DOHH2 (cell line): ENCODE measurements at regions not wholly inside any gene's neighbourhood (a gene's known extent, or its start where the extent isn't known, plus 50 kb on each side); places are given as distances from the start of the nearest gene placed in this dataset.

Experiments
- CTCF ChIP-seq: fragments of 200-600 bp; sonication (generic); IDR thresholded peaks from one replicate; pipeline ENCODE4 v1.5.1; 2014; ENCODE audit warnings: antibody characterized with exemption, mild to moderate bottlenecking, low read depth, low read length; ENCODE audit not compliant: poor library complexity, severe bottlenecking
- EZH2phosphoT487 ChIP-seq: fragments of 200-600 bp; sonication (generic); IDR thresholded peaks from 2 replicates; pipeline ENCODE4 v1.6.1; 2017; ENCODE audit warnings: borderline replicate concordance, mild to moderate bottlenecking, antibody characterized with exemption, low read length, moderate library complexity, mixed read lengths

DNA sequence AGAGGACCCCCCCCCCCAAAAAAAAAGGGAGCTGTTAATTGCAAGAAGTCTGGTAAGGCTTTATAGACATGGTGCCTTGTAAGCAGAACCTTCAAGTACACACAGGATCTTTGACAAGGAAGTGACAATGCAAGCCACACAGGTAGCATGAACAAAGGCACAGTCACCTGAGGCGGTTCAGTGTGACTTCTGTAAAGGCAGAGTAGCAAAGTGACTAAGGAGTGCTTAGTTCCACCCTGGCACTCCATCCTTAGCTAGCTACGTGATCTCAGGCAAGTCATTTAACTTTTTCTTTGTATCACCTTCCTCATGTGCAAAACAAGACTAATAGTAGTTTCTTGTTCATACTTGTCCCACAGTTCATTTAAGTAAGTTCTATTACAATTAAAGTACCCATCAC, 282.0 kb downstream of the PRELID2 start:
- TF ChIP-seq CTCF (no peak), EZH2phosphoT487 (no peak)
